Testis (tissue), 2 donors: ENCODE measurements at regions not wholly inside any gene's neighbourhood (a gene's known extent, or its start where the extent isn't known, plus 50 kb on each side); places are given as distances from the start of the nearest gene placed in this dataset.
A peak's percentile ranks its signal among the peaks of the same experiment; 100 is the strongest.
"Not testable (repeated sequence)": the region's sequence is repeated elsewhere in the genome, so short reads cannot be mapped to it uniquely, and the experiment has no call there.

ENCODE experiments used
- DNase-seq: peaks from one replicate; pipeline ENCODE4 v3.0.0-alpha.2; 2019
- H3K27ac ChIP-seq, 2 donors: fragments of 200-600 bp; sonication (generic); one replicate each; pipeline ENCODE4 v1.5.1; 2019
- H3K27me3 ChIP-seq: fragments of 200-600 bp; sonication (generic); one replicate; pipeline ENCODE4 v1.5.1; 2019
- H3K36me3 ChIP-seq: fragments of 200-600 bp; sonication (generic); one replicate; pipeline ENCODE4 v1.5.1; 2017; ENCODE audit warnings: low read depth; ENCODE audit errors: missing control alignments
- H3K4me1 ChIP-seq: fragments of 200-600 bp; sonication (generic); one replicate; pipeline ENCODE4 v1.5.1; 2019
- H3K4me3 ChIP-seq, 2 donors: fragments of 200-600 bp; sonication (generic); one replicate each; pipeline ENCODE4 v1.5.1; 2017 to 2019
- H3K9me3 ChIP-seq: fragments of 200-600 bp; sonication (generic); one replicate; pipeline ENCODE4 v1.5.1; 2017
- CTCF ChIP-seq, 3 experiments: fragments of 450-650 bp in 2 of 3; fragments of 200-600 bp in 1 of 3; sonication (generic) in 1 of 3; IDR thresholded peaks; one replicate each; pipeline ENCODE4 v1.5.1; 2016 to 2019; ENCODE audit warnings: antibody characterized with exemption in 3 of 3, mild to moderate bottlenecking in 2 of 3, moderate library complexity in 1 of 3
- POLR2A ChIP-seq: fragments of 450-650 bp; IDR thresholded peaks from one replicate; pipeline ENCODE4 v1.6.1; 2017; ENCODE audit warnings: antibody characterized with exemption, mild to moderate bottlenecking, moderate library complexity
- WGBS, 2 donors: methylation state at CpG; one replicate each; pipeline ENCODE4 v1.1.5; 2018; 5-methylcytosine and 5-hydroxymethylcytosine counted together
- intact Hi-C: fragments of 100-400 bp; cut with DNase I; formaldehyde crosslinking; loops from one replicate; pipeline ENCODE4 v1.15.1; 2023; ENCODE audit warnings: low total_unique reads

- Histone ChIP-seq H3K27me3 (no peaks in the 10 kb centered on the region), H3K9me3 (no peaks in the 10 kb centered on the region), H3K27ac (peak overlapping the region; percentile 80 to 92), H3K4me3 (peak overlapping the region; percentile 81 to 90), H3K36me3 (no peaks in the 10 kb centered on the region), H3K4me1 (peaks cover 5% of the 10 kb centered on the region)
- TF ChIP-seq CTCF (IDR thresholded peaks at IDR 0.05) = no peak
- TF ChIP-seq POLR2A = no peak
- DNase-seq = peak; percentile 24
- WGBS, 2 donors = 1% methylated on average over 55 of the region's 130 CpGs; no CpG with 5 or more reads in 1 of the 2 donors
- intact Hi-C loops = no loop called here
Observed at GRCh38 chr13:99086267-99087097, 108.6 kb upstream of the DOCK9 start.

GRCh38 chr13:99087098-99087953, 109.5 kb upstream of the DOCK9 start:
- Histone ChIP-seq H3K27ac (peak overlapping the region; percentile 80 to 92), H3K36me3 (no peaks in the 10 kb centered on the region), H3K4me1 (peaks cover 5% of the 10 kb centered on the region), H3K4me3 (peak overlapping the region; percentile 81 to 90), H3K9me3 (no peaks in the 10 kb centered on the region), H3K27me3 (no peaks in the 10 kb centered on the region)
- DNase-seq = peak; percentile 95
- intact Hi-C loops = no loop called here
- TF ChIP-seq POLR2A (peak; percentile 65), CTCF (IDR thresholded peaks at IDR 0.05) (peak in 1 of 3 experiments; percentile 14)
- 0 to 1% methylated on average over 8 to 53 of the region's 92 CpGs for WGBS, 2 donors

- H3K27me3 ChIP-seq = no peaks in the 10 kb centered on the region
- H3K4me1 ChIP-seq = peaks cover 5% of the 10 kb centered on the region
- H3K9me3 ChIP-seq = no peaks in the 10 kb centered on the region
- whole genome bisulfite sequencing, 2 donors = 15 to 18% methylated on average over 16 of the region's 16 CpGs
- H3K27ac ChIP-seq = peak overlapping the region; percentile 80 to 92
- H3K36me3 ChIP-seq = no peaks in the 10 kb centered on the region
- DNase-seq = peak; percentile 27
- TF ChIP-seq CTCF (IDR thresholded peaks at IDR 0.05) (no peak), POLR2A (no peak)
- H3K4me3 ChIP-seq = peak overlapping the region; percentile 81 to 90
- intact Hi-C loops = no loop called here
Observed at GRCh38 chr13:99087954-99088491, 110.2 kb upstream of the DOCK9 start.

DNA sequence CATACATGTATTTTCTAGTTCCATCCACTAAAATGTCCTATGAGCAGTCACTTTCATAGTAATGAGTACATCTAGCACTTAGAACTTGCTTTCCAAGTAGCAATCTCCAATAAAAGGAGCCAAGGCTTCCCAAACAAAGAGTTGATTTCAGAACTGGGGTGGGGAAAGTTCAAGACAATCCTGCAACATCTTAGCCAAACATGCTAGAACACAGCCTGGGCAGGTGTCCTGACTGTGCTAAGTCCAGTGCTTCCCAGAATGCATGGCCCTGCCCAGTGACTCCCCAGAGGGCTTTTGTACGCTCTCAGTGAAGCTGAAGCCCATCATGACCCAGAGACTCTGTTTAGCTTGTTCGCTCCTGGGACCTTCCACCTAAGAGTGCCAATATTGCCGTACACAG, 106.7 kb upstream of the UBAC2 start:
- no peaks in the 10 kb centered on the region for H3K9me3 ChIP-seq
- TF ChIP-seq CTCF (IDR thresholded peaks at IDR 0.05) (no peak), POLR2A (no peak)
- WGBS, 2 donors = 68% methylated on average over 3 of the region's 3 CpGs
- H3K27ac ChIP-seq = no peak overlapping the region
- no peaks in the 10 kb centered on the region for H3K27me3 ChIP-seq
- no peak for DNase-seq
- no peaks in the 10 kb centered on the region for H3K36me3 ChIP-seq
- H3K4me3 ChIP-seq = no peak overlapping the region
- intact Hi-C loops = no loop called here
- H3K4me1 ChIP-seq = no peaks in the 10 kb centered on the region

- H3K27ac ChIP-seq, H3K4me3 ChIP-seq, H3K9me3 ChIP-seq, H3K4me1 ChIP-seq, H3K36me3 ChIP-seq, H3K27me3 ChIP-seq, DNase-seq, intact Hi-C loops: not testable (repeated sequence)
- WGBS, 2 donors = 46 to 61% methylated on average over 5 of the region's 5 CpGs
Observed at GRCh38 chr13:99101831-99102230, 98.8 kb upstream of the UBAC2 start.
